GM19239 (cell line): ENCODE measurements at regions not wholly inside any gene's neighbourhood (a gene's known extent, or its start where the extent isn't known, plus 50 kb on each side); places are given as distances from the start of the nearest gene placed in this dataset.

ENCODE experiments used
- DNase-seq: peaks from one replicate; pipeline ENCODE4 v3.0.0; 2011; ENCODE audit warnings: low spot score; ENCODE audit not compliant: insufficient read length
- FAIRE-seq: peaks from 2 replicates; lab custom pipeline; 2011; peaks lifted over from hg19 to GRCh38; lab: Jason Lieb, UNC

- no peak for DNase-seq
- no peak for FAIRE-seq
These were observed 630.7 kb upstream of the GCFC2 start for GRCh38 chr2:76341439-76341838.

DNA sequence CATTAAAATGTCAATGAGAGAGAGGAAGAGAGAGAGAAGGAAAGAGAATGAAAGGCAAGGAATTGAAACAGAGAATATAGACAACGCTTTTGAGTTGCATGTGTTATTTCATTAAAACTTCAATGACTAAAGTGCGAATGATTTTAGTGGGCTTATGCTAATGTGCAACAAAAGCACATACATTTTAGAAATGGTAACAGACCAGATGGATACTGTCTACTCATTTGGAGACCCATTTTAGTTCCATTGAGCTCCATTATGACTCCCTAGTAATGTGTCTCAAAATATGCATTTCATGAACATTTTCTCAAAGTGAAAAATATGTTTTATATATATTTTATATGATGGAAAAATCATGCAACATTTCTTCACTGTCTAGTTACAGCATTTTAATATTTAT lies 622.2 kb upstream of the GCFC2 start:
- FAIRE-seq, result no peak

DNA sequence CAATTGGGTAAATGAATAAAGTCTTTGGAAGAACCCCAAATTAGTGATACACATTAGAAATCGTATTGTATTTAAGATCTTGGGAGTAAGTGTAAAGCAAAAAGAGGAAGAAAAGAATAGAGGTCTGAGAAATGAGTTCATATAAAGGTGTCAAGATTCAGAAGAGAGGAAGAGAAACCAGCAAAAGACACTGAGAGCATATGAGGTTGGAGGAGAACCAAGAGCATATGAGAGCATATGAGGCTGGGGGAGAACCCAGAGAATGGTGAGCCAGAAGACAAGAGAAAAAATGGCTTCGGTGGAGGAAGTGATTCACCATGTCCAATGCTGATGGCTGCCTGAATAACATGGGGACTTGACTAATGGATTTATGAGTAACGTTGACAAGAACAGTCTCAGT lies 620.1 kb upstream of the GCFC2 start:
- FAIRE-seq, result no peak
- DNase-seq, result no peak

More for the DNA sequence above, 622.2 kb upstream of the GCFC2 start:
- DNase-seq, result no peak

GRCh38 chr2:76326636-76327035 lies 615.9 kb upstream of the GCFC2 start:
- no peak for FAIRE-seq
- DNase-seq, result no peak

DNA sequence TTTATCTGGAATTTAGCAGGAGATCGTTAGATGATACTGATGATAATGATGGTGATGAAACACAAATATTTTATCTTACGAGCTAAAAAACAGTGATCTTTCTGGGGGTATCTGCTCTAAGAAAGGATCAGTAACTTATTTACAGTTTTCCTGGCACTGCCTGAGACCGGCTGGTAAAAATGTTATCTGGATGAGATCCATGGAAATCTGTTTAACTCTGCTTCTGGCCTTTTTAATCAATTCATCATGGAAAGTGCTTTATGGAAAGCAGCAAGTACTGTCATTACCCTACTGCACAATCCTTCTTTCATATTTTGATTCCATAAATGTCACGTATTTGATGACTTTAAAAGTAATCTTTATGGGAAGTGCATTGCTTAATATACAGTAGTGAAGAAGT lies 612.7 kb upstream of the GCFC2 start:
- DNase-seq, result no peak
- no peak for FAIRE-seq

DNA sequence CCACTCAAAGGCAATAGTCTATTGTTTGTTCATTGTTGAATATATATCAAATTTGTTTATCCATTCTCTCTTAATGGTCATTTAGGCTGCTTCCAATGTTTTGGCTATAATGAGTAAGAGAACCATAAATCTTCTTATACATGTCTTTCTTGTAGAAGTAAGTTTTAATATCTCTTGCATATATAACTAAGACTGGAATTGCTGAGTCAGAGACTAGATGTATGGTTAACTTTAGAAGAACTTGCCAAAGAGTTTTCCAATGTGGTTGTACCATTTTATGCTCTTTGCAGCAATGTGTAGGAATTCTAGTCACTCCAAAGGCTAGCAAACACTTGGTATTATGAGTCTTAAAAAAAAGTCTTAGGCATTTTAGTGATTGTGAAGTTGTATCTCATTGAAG lies 610.0 kb upstream of the GCFC2 start:
- DNase-seq (no peak), FAIRE-seq (no peak)

- no peak for DNase-seq
- FAIRE-seq, result no peak
These were observed 608.2 kb upstream of the GCFC2 start for GRCh38 chr2:76318848-76319360.

DNA sequence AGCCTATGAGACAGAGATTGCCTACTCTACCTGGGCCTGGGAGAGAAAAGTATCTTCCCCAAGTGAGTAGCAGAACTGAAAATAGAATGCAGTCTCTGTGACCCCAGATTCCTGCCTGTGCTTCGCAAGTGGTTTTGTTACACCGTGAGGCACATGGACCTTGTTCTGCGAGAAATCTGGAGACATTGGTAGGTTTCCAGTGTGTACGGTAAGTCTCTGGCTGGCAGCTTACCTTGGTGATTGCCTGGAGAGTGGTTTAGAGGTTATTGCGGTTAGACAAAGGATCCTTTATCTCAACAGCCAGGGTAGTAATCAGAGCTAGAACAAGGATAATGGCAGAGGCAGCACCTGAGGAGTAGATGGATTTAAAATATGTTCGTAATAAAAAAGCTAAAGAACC lies 606.0 kb upstream of the GCFC2 start:
- FAIRE-seq (no peak), DNase-seq (no peak)

DNA sequence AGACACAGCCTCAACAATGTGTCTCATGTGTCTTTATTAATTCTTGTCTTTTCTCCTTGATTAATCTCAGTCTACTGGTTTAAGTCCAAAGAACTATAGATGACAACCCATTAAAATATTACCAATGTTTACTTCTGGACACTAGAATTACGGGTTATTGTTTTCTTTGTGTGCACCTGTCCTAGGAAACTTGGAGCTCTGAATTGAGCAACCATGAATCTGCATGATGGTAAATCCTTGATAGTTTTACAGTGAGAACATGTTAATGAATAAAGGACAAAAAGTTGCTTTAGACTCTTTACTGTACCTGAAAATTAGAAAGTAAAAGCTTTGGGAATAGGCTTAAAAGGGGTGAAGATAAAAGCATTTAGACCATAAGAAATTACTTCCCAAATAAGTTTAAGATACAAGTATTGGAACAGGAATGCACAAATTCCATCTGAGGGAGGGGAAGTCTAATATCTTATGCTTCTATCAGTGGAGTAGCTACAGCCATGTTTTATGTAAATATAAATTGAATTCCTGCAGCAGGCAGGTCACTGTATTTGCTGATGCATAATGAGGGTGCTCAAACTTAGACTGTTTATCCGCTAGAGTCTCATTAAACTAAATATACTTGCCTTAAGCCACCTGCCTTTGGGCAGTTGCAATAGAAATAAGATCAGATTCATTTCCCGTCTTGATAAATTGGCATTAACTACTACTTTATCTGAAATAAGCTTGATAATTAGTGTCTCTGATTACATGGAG lies 603.7 kb upstream of the GCFC2 start:
- FAIRE-seq (no peak), DNase-seq (no peak)

DNA sequence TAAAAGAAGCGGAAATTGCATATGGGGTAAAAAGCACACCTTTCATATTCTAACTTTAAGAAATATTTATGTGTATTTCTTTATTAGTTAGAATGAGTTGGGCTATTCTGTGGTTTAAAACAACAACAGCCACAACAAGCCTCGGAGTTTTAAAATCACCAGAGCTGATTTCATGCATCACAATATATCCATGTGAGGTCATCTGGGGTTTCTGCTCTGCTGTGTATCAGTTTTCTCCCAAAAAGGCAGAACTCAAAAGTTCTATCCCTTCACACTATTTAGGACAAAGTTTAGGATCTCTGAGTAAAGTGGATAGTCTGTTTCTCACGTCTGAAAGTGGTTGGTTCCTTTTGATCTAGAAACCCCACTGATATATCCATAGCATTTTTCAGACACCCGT lies 601.5 kb upstream of the GCFC2 start:
- FAIRE-seq, result no peak
- DNase-seq, result no peak

GRCh38 chr2:76311728-76312127 lies 601.0 kb upstream of the GCFC2 start:
- FAIRE-seq, result no peak
- DNase-seq, result no peak

GRCh38 chr2:76310894-76311633 lies 600.3 kb upstream of the GCFC2 start:
- FAIRE-seq (no peak), DNase-seq (no peak)

DNA sequence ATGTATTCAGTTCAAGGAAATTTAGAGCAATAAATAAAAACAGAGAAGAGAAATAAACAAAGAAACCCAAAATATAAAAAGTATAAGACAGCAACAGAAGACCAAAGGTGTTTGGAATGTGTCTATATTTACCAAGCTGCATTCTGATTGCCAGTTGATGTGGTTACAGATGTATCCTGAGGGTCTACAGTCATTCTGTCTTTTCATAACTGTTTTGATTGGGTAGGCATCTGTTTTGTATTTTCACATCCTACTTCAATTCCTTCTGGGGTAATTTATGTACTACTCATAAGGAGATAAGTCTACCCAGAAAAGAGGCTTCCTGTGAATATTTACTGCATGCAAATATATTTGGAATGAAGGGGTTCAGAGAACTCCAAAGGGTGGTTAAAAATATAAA lies 596.8 kb upstream of the GCFC2 start:
- FAIRE-seq, result no peak

GRCh38 chr2:76298041-76298440 lies 587.3 kb upstream of the GCFC2 start:
- FAIRE-seq (no peak), DNase-seq (no peak)

More for the DNA sequence above, 596.8 kb upstream of the GCFC2 start:
- no peak for DNase-seq

DNA sequence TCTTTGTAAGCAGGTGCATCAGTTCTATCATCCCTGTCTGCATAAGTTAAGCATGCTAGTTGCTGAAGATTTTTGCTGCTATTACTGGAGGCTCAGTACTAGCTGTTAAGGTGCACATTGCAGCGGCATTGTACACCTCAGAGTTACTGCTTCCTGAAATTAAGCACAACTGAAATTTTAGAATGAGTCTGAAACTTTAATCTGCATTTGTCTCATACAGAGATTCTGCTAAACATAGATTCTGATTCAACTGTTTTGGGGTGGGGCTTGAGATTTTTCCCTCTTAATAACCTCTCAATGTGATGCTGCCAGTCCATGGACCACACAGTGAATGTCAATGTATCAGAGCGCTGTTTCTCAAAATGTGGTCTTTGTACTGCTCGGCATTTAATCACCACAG lies 585.7 kb upstream of the GCFC2 start:
- no peak for FAIRE-seq
- DNase-seq, result no peak

- DNase-seq (no peak), FAIRE-seq (no peak)
These were observed 585.0 kb upstream of the GCFC2 start for GRCh38 chr2:76295762-76296161.

GRCh38 chr2:76288598-76288997 lies 577.9 kb upstream of the GCFC2 start:
- DNase-seq, result no peak
- no peak for FAIRE-seq

DNA sequence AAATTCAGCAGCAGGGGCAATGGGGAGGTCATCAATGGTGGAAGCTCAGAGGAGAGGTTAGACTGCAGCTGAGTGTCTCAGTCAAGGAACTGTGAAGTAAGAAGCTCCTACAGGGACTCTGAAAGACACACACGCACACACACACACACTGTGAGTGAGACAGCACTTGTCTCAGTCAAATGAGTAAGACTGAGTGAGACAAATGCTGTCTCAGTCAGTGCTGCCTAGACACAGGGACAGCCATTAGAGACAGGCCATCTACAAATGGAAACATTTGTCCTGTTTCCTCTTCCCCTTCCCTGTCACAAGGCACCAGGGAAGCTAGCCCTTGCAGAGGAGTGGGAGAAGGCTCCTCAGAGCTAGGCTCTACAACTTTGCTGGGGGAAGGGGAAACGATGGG lies 577.4 kb upstream of the GCFC2 start:
- DNase-seq (no peak), FAIRE-seq (no peak)

GRCh38 chr2:76283350-76283749 lies 572.6 kb upstream of the GCFC2 start:
- no peak for FAIRE-seq
- DNase-seq, result no peak

DNA sequence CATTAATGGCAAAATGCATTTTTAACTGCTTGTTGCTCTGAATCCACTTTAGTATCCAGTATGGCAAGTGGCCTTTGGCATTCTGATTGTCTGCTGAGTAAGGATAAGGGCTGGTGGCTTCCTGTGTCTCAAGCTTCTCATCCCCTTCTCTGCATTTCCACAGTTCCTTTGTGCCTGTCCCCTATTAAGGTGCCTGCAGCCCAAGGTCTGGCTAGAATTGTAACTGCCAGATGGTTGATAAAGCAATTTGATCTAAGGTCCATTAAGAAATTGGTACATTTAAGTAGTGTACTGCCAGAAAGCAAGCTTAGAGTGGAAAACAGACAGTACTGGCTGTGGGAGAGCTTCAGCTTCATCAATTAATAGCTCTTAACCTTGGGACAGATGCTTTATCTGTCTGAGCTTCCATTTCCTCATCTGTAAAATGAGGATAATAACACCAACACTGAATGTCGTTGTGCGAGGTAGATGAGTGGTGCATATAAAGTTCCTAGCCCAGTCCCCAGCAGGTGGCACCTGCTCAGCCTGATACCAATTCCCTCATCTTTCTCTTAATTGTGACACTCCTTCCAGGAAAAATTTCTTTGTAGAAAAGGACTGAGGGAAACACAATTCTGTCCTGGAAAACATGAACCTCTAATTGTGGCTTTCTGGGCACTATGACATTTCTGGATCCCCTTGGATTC lies 570.6 kb upstream of the GCFC2 start:
- FAIRE-seq (no peak), DNase-seq (no peak)

- DNase-seq, result no peak
- FAIRE-seq, result no peak
These were observed 570.0 kb upstream of the GCFC2 start for GRCh38 chr2:76280686-76281085.
